ENCODE measurements at regions not wholly inside any gene's neighbourhood (a gene's known extent, or its start where the extent isn't known, plus 50 kb on each side); places are given as distances from the start of the nearest gene placed in this dataset.
"Not testable (repeated sequence)": the region's sequence is repeated elsewhere in the genome, so short reads cannot be mapped to it uniquely, and the experiment has no call there.

DNA sequence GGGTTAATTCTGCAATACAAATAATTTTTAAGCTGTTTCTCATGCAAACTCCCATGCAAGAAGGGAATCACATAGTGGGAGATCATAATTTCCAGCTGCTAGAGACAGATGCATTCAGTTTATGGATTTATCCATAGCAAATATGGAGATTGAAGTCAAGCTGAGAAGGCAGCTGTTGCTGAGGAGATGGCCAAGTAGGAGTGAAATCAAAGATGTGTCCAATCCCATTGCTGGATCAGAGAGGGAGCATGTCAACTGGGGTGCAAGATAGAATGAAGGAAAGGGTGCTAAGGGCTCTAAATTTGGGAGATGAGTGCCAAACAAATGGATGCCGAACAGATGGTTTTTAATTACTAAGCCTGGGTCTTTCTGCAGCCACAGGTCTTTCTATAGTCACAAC lies 504.5 kb downstream of the NFIB start:
- no peak for DNase-seq

DNA sequence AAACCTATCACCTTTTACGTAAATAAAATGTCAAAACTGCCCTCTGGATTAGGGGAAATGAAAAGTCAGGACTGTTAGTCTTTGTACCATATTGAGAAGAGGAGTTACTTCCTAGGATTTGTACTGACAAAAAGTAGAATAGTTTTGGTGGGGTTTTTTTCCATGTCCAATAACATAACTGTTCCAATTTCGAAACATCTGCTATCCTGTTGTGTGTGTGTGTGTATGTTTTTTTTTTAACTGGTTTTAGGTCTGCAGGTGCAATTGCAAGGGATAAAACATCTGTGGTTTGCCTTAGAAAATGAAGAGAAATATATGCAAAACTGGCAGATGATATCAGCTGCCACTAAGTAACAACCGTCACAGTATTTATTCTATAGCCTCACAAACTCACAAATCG lies 506.8 kb downstream of the NFIB start:
- DNase-seq = no peak

DNA sequence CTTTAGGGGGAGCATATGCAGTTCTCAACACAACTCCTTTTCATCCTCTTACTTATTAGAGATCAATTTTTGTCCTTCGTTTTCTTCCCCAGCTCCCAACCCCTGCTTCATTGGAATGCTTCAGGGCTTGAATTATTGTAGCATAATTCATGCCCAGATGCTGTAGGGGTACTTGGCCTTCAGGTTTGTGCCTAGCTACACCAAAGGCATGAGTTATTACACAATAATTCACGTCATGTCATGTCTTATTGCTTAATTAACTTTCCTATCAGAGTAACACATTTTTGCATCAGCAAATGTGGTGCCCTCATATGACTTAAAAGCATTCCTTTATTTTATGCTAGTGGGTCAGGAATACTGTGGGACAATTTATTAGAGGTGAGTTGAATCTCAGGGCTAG lies 507.2 kb downstream of the NFIB start:
- no peak for DNase-seq

DNA sequence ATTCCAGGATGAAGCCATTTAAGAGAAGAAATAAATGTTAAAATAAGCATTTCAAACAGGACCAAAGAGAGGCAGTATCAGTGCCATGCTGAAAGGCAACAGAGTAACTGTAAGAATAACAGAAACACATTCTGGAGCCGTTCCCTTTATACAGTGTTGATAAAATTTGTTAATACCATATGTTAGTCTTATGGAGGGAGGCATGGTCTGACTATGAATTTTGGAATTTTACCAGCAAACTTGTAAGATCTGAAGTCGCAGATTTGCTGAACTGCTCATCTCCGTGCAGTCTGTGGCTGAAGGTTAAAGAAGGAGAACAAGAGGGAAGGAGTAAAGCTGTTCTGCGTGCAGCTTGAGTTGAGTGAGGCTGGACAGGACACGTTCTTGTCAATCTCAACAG lies 508.4 kb downstream of the NFIB start:
- DNase-seq = no peak

DNA sequence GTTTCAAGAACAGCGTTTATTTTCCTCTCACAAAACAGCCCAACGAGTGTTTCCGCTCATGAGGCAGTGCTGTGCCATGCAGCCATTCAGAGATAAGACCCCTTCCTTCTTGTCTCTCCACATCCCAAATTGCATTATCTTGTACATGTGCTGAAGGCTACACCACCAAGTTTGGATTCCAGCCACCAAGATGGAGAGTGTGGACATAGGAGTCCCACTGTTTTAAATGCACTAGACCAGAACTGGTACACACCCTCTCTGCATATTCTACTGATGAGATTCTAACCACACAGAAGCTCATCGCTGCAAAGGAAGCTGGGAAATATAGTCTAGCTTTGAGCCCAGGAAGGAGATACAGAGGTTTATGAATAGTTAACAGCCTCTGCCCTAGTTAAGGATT lies 509.4 kb downstream of the NFIB start:
- no peak for DNase-seq

DNA sequence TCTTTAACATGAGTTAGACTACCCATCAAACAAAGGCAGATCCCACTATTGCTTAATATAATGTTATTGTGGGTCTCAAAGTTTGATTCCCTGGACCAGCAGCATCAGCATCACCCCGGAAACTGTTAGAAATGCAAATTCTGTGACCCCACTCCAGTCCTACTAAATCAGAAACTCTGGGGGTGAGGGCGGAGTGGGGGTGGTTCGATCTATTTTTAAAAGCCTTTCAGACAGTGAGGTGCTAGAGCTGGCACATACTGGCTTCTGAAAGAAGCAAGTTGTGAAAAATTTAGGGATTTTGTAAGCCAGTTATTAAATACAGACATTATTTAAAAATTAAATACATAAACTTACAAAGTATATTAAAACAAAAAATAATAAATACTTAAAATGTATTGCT lies 513.2 kb downstream of the NFIB start:
- DNase-seq = no peak

DNA sequence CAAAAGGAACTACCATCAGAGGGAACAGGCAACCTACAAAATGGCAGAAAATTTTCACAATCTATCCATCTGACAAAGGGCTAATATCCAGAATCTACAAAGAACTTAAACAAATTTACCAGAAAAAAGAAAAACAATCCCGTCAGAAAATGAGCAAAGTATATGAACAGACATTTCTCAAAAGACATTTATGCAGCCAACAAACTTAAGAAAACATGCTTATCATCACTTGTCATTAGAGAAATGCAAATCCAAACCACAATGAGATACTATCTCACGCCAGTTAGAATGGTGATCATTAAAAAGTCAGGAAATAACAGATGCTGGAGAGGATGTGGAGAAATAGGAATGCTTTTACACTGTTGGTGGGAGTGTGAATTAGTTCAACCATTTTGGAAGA lies 516.2 kb downstream of the NFIB start:
- DNase-seq = not testable (repeated sequence)

DNA sequence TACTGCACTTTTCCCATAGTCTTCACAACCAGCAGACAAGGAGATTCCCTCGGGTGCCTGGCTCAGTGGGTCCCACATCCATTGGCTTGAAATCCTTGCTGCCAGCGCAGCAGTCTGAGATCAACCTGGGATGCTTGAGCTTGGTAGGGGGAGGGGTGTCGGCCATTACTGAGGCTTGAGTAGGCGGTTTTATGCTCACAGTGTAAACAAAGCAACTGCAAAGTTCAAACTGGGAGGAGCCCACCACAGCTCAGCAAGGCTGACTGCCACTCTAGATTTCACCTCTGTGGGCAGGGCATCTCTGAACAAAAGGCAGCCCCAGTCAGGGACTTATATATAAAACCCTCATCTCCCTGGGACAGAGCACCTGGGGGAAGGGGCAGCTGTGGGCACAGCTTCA lies 512.3 kb upstream of the MPDZ start:
- no peak for DNase-seq

DNA sequence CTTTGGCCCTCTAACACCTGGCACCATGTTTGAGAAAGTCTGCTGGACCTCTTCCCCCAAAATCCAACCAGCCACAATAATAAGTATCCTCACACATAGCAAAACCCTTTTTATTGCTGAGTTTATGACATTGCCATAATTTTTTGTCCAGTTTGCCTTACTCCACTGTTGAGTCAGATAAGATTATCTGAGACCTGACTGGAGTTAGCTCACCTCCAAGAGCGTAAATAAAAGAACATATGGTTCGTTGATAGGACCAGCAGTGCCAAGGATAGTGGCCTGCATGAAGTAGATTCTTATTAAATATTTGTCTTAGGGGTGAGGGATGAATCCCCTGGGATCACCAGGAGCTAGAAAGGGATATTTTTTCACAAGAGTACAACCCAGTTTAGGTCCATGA lies 510.6 kb upstream of the MPDZ start:
- no peak for DNase-seq

DNA sequence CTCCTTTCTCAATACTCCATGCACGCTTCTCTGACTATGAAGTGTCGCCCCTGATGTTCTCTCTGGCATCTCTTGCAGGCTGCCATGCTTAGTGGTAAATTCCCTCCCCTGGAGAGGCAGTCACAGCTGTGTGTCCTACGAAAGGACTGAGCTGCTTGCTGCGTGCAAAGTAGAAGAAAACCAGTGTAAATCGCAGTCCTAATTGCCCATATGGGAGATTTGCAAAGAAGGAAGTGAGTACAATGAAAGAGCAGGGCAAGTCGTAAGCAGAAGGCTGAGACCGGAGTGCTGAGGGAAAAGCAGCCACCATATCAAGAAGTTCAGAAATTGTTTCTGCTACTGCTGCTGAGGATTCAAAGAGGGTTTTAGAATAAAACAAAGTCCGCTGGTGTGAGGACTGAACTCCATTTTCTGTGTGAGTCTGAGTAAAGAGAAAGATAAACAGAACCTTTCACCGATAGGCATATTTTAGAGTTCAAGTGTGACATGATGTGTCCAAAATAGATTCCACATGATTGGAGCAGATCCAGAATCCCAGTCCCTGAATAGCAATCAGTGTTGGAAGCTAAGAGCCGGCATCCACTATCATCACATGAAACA lies 507.8 kb upstream of the MPDZ start:
- DNase-seq = no peak

DNA sequence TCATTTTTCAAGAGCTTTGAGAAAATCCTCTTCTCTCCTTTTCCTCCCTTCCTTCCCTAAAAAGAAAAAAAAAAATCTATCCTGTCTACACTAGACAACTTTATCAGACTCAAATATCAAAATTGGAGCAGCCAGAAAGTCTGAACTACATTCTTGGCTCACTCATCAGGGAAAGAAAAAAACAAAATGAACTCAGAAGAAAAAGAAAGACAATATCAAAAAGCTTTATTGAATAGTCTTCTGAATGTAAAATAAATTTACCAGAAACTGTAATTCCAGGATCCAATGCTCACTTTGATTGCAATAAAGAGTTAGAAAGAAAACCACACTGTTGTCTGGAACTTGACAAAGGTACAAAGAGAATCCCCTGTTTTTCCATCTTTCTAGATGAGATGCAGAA lies 507.2 kb upstream of the MPDZ start:
- DNase-seq = no peak

DNA sequence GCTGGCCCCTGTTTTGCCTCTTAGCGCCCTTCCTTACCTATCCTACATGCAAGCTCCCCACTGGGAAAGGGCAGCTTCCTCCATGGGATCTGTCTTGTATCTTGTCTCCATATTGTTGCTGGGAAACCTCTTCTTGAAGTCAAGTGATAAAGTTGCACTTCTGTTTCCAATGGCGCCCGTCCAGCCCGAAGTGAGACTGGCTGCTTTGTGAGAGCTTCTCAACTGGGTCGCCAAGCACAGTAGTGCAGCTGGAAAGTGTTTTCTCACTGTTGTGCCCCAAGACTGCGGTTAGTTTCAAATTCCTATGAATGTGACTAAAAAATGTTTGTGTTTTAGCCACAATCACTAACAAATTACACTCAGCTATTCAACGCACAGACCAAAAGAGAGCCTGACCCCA lies 506.6 kb upstream of the MPDZ start:
- DNase-seq = no peak

DNA sequence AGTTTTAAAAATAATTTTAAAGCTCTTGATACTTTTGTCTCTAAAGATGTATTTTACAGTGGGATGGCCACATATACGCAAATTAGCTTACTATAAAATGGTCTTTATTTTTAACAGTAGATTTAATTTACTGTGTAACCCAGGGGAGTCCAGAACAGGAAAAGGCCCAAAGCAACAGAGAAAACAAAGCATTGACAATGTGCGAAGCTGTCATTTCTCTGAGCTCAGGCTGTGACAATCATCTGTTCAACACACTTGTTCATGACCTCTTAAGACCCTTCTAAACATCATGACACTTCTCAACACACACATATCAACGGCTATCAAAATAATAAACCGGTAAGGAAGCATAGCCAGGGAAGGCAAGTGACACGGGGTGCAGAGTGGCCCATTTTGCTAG lies 499.6 kb upstream of the MPDZ start:
- DNase-seq = no peak

DNA sequence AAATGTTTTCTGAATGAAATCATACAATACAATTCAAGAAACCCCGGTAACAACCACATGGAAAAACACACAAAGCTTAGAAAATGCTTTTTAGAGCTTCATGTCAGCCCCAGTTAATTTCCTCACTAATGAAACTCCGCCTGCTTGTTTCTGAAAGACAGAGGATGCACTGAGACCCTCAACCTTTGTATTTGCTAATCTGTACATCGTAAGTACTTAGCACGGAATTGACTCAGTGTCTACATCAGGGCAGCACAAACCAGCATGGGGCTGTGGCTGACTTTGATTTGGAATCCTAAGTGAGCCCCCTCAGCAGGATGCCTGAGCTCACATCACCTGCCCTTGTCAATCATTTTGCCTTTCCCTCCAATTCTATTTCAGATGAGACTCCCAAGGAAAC lies 499.1 kb upstream of the MPDZ start:
- DNase-seq = no peak

DNA sequence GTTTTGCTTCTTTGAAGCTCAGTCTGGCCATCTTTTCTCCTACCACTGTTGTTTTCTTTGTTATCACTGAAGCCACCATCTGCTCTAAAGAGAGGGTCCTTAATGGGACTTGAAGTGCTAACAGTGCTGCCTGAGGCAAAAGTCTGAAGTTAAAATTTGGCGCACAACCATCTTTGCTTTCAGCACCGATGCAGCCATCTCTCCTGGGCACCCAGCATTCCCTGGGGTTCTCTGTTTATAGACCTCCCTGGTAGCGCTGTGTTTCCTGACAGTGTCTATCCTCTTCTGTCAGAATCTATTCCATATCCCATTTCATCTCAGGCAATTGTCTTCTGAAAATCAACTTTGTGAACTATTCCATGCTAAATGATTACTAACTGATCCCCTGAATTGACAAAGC lies 491.5 kb upstream of the MPDZ start:
- DNase-seq = no peak

DNA sequence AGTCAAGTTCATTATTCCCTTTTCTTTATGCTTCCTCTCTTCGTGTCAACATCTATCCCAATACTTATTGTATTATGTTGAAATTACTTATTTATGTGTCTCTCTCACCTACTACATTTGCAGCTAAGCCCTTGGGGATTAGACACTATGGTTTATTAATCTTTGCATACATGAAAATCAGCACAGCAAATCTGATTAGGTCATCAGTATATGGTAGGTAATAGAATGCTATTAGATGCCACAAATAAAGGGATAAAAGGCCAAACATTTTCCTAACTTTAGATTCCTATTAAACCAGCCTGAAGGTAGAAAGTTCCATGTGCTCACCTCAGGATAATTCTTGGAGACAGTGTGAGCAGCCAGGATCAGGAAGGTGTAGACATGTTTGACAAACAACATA lies 490.1 kb upstream of the MPDZ start:
- no peak for DNase-seq

DNA sequence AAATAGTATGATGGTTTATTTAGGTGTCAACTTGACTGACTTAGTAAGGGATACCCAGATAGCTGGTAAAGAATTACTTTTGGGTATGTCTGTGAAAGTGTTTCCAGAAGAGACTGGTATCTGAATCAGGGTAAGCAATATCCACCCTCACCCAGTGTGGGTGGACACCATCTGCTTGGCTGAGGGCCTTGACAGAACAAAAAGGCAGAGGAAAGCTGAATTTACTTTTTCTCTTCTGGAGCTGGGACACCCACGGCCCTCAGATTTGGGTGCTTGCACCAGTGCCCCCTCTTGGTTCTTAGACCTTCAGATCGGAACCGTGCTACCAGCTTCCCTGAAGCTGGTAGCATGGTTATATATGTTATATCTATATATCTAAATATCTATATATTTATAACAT lies 489.5 kb upstream of the MPDZ start:
- DNase-seq = no peak

DNA sequence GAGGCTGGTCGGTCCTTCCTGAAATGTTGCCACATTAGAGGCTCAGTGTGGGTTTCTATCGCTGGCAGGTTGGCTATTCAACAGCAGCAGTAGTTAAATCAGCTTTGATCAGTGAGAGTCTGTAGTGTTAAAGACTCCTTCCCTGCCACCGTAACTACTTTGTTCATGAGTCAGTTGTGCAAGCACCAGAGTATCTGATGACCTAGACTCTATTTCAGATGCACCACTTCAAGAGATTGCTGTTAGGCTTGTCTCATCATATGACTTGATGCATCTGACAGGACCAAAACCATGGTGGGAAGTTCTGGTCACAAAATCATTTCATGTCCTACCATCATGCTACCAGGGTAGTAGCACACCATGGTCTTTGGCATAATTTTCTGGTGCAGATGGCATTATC lies 482.7 kb upstream of the MPDZ start:
- DNase-seq = no peak

DNA sequence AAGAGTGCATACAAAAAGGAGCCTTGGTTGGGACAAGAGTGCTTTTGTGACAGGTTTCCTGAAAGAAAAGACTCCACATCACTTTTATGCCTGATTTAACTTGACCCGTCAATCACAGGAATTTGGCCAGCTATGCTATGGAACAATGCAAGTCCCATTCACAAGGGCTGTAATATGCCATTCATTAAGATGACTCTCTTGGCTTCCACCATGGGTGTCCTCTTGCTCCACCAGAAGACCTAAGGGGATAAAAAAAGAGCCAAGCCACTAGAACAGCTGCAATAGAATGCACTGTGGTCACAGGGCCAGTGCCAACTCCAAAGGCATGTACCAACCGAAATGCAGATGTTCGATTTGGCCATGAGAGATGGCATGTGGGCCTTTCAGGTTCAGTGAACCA lies 480.1 kb upstream of the MPDZ start:
- no peak for DNase-seq

DNA sequence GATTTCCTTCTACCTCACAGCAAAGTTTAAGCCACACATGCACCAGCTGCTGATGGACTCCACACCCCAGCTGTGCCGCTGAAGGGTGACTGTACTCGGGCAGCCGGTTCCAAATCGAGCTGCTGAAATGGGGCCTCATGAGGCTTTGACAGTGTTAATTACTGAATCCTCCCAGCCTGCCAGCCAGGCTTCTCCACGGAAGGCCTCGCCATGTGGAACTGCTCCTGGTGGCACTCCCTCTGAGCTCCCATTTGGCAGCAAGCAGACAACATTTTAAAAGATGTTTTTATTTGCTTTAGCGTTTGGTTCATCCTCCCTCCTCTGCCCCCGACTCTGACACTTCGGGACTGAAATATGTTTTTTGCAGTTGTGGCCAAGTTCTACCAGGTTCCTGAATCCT lies 479.4 kb upstream of the MPDZ start:
- DNase-seq = no peak

DNA sequence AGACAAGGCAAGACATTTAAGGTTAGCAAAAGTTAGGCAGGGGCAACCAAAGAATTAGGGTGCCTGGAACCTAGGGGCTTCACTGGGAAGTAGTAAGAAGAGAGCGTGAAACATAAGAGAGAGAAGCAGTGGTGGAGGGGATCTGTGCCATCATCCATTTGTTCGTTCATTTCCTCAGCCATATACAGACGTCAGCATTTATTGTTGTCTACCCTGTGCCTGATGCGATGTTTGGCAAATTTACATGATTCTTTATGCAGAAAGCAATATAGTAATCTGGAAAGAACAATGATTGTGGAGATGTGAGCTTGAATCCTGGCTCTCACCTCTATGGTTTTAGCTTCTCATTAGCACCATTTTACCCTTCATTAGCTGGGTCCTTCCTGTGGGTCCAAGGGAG lies 477.5 kb upstream of the MPDZ start:
- DNase-seq = no peak

DNA sequence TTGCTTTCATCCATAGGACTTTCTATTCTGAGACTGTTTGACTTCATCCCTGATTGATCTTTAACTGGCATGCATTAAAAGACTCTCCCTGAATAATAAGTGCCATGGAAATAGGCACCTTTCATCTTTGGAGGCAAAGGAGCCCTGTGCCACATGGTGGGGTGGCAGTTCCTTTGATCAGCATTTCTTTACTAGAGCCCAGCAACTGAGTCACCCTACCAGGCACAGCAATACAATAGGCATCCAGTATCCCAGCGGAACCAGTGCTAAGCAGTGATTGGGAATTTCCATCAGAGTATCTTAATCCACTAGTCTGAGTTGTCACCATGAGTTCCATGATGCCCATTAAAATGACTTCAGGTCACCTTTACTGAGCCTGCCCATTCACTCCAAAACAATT lies 476.1 kb upstream of the MPDZ start:
- DNase-seq = no peak

DNA sequence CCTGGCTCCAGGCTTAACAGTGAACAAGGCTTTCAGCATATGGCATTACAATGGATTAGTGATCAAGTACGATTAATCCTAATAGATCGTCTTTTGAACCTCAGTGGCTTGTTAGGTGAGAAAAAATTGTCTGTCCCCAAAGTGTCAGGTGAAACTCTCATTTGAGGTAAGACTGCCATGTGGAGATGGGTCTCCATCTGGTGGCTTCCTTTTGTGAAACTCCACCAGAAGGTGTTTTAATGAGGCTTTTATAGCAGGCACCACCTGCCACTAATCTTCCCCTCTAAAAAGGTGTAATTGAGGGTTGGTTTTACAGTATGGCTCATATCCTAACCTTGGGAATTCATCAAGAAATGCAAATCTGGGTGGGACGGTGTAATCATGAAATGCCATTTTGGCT lies 471.1 kb upstream of the MPDZ start:
- DNase-seq = no peak

DNA sequence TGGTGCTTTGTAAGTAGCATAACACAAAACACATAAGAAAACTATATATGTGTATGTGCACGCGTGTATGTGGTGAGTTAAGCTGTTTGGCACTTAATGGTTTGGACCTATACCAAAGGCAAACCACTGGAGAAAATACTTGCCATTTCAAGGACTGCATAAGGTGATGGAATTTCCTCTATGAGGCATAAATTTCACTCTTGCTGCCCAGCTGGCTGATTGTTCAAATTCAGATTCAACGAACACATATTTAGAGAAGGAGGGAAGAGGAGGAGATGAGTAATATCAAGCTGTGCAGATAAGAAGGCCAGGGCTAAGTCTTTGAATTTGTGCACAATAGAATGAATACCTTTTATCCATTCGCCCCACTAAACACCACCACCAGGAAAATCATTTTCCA lies 470.6 kb upstream of the MPDZ start:
- no peak for DNase-seq

DNA sequence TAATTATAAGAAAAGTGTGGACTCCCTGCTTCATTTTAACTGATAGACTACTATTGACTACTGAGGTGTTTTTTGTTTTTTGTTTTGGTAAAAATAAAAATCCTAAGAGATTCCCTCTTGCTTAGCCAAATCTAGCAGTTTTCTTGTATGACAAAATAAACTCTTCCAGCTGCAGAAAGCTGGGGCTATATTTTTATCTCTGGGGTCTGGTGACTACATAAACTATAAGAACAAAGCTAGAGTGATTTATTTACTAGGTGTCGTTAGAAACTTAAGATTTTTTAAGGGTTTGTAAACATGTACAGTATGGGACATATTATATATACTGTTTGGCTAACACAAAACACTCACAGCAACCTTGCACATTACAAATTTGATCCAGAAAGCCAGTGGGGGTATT lies 467.4 kb upstream of the MPDZ start:
- no peak for DNase-seq

DNA sequence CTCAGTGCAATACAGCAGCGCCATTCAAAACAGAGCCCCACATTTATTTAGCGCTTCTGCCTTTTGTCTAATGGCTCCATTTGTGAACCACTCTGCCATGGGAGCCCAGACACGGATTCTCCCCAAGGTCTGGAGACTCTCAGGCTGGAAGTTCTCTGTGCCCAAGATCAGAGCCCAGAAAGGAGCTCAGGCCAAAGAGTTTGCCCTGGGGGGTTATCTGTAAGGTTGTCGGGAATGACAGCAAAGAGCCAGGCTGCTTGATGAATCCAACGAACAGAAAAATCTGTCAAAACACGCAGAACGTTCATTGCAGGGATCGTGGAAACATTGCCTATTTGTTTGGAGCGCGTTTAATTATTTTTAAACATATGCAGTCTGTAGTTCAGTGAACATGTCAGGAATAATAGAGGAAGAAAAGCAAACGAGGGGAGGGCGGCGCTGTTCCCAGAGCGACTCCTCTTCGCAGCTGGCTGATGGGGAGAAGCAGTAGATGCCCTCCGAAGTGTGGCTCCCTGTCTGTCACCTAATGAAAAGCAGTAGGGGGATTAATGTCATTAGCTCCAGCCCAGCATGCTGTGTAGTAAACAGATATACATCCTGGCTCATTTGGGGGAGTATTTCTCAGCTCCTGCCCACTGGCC lies 464.9 kb upstream of the MPDZ start:
- no peak for DNase-seq

Data from SHP77 treated with DMSO at 0.1 percent for 48 hours (cell line).